HEK293 (cell line): ENCODE measurements at regions not wholly inside any gene's neighbourhood (a gene's known extent, or its start where the extent isn't known, plus 50 kb on each side); places are given as distances from the start of the nearest gene placed in this dataset.

Experiments
- CTCF ChIA-PET: fragments of 350-600 bp; formaldehyde crosslinking; extraction: SDS; loops from one replicate; lab custom pipeline; 2021; ENCODE audit warnings: antibody characterized with exemption; lab: Yijun Ruan, JAX
- POLR2A ChIA-PET: fragments of 300-600 bp; formaldehyde crosslinking; extraction: SDS; loops from one replicate; lab custom pipeline; 2020; ENCODE audit warnings: antibody characterized with exemption, inconsistent platforms; lab: Yijun Ruan, JAX
- H3K27ac ChIP-seq: fragments of 200-500 bp; sonication (Bioruptor generic); 2 replicates; pipeline ENCODE4 v1.5.1; 2014; ENCODE audit warnings: low read depth, low read length, control low read depth, inconsistent platforms; ENCODE audit errors: extremely low read depth
- H3K36me3 ChIP-seq, 2 experiments: fragments of 200-500 bp in 1 of 2; sonication (Bioruptor generic) in 1 of 2; 1 replicate in 1 of 2; 2 replicates in 1 of 2; pipeline ENCODE4 v1.5.1; 2014 to 2017; ENCODE audit warnings: inconsistent platforms in 2 of 2, low read length in 2 of 2; ENCODE audit not compliant: control insufficient read depth in 2 of 2, insufficient read depth in 1 of 2
- H3K4me1 ChIP-seq: fragments of 200-500 bp; sonication (Bioruptor generic); 2 replicates; pipeline ENCODE4 v1.5.1; 2014; ENCODE audit warnings: mild to moderate bottlenecking, low read length, inconsistent platforms; ENCODE audit not compliant: control insufficient read depth, insufficient read depth
- H3K4me3 ChIP-seq: 2 replicates; pipeline ENCODE4 v1.5.1; 2011; ENCODE audit warnings: low read depth, mild to moderate bottlenecking, control low read depth, low read length, moderate library complexity
- H3K9me3 ChIP-seq: fragments of 200-500 bp; sonication (Bioruptor generic); 2 replicates; pipeline ENCODE4 v1.5.1; 2014; ENCODE audit warnings: low read depth, low read length, inconsistent platforms; ENCODE audit not compliant: control insufficient read depth, insufficient read depth
- CTCF ChIP-seq: fragments of 450-650 bp; formaldehyde crosslinking; IDR thresholded peaks from 2 replicates; pipeline ENCODE4 v1.5.1; 2016; ENCODE audit warnings: missing biosample characterization, missing genetic modification characterization
- MZF1 ChIP-seq: fragments of 450-650 bp; formaldehyde crosslinking; IDR thresholded peaks from 2 replicates; pipeline ENCODE4 v1.5.1; 2017; ENCODE audit warnings: missing biosample characterization, missing genetic modification characterization, borderline replicate concordance
- PRDM6 ChIP-seq: fragments of 450-650 bp; formaldehyde crosslinking; IDR thresholded peaks from 2 replicates; pipeline ENCODE4 v1.5.1; 2017; ENCODE audit warnings: missing biosample characterization, missing genetic modification characterization
- SETDB1 ChIP-seq: IDR thresholded peaks from one replicate; pipeline ENCODE4 v1.6.1; 2017; ENCODE audit warnings: mild to moderate bottlenecking, low read length, moderate library complexity, mixed read lengths; ENCODE audit not compliant: insufficient read length
- SP7 ChIP-seq: fragments of 450-650 bp; formaldehyde crosslinking; IDR thresholded peaks from 2 replicates; pipeline ENCODE4 v1.5.1; 2016; ENCODE audit warnings: missing biosample characterization, missing genetic modification characterization
- TCF7L2 ChIP-seq: IDR thresholded peaks from 2 replicates; pipeline ENCODE4 v1.6.1; 2011; ENCODE audit warnings: low read depth, mild to moderate bottlenecking, inconsistent platforms, low read length, moderate library complexity, borderline replicate concordance
- ZNF23 ChIP-seq: fragments of 450-650 bp; formaldehyde crosslinking; IDR thresholded peaks from 2 replicates; pipeline ENCODE4 v1.5.1; 2016; ENCODE audit warnings: missing biosample characterization, missing genetic modification characterization, borderline replicate concordance
- ZNF302 ChIP-seq: fragments of 450-650 bp; formaldehyde crosslinking; IDR thresholded peaks from 2 replicates; pipeline ENCODE4 v1.5.1; 2016; ENCODE audit warnings: missing biosample characterization, missing genetic modification characterization, low read depth
- ZNF398 ChIP-seq: fragments of 450-650 bp; formaldehyde crosslinking; IDR thresholded peaks from 2 replicates; pipeline ENCODE4 v1.5.1; 2017; ENCODE audit warnings: missing biosample characterization, missing genetic modification characterization
- ZNF449 ChIP-seq: fragments of 450-650 bp; formaldehyde crosslinking; IDR thresholded peaks from 2 replicates; pipeline ENCODE4 v1.5.1; 2017; ENCODE audit warnings: missing biosample characterization, mild to moderate bottlenecking, missing genetic modification characterization, moderate library complexity
- ZNF518A ChIP-seq: fragments of 450-650 bp; formaldehyde crosslinking; conservative IDR thresholded peaks from 2 replicates; pipeline ENCODE4 v1.5.1; 2016; ENCODE audit warnings: low read depth, missing biosample characterization, missing genetic modification characterization
- ZNF610 ChIP-seq: fragments of 450-650 bp; formaldehyde crosslinking; IDR thresholded peaks from 2 replicates; pipeline ENCODE4 v1.5.1; 2016; ENCODE audit warnings: missing biosample characterization, missing genetic modification characterization, borderline replicate concordance

- TF ChIP-seq ZNF449 (tag by site-specific recombination) = no peak
- no peak for TF ChIP-seq MZF1 (tag by site-specific recombination)
- TF ChIP-seq, all 188 proteins: peak for 0
Observed at GRCh38 chr1:93014168-93014567, 52.9 kb upstream of the DIPK1A start (continued).

- POLR2A ChIA-PET = interaction anchor here (0.6 kb wide), 1 partner anchor 378 kb away, joined by 3 read pairs; no protein-coding TSS in a partner anchor
- CTCF ChIA-PET = interaction anchor here (1.0 to 2.1 kb wide), 2 partner anchors 46 to 157 kb away, joined by 3 to 12 read pairs; no protein-coding TSS in a partner anchor
- no peak overlapping the region for H3K4me3 ChIP-seq
- H3K27ac ChIP-seq = no peak overlapping the region
- H3K4me1 ChIP-seq = no peaks in the 10 kb centered on the region
- TF ChIP-seq TCF7L2 (no peak), PRDM6 (tag by site-specific recombination) (0 out of 2 replicates have a peak, but pooled peaks have one; percentile 9), SP7 (0 out of 2 replicates have a peak, but pooled peaks have one; percentile 41)
- H3K36me3 ChIP-seq = no peaks in the 10 kb centered on the region
- no peaks in the 10 kb centered on the region for H3K9me3 ChIP-seq
Observed at GRCh38 chr1:93015590-93015989, 54.3 kb upstream of the DIPK1A start.

GRCh38 chr1:93016171-93016570, 54.9 kb upstream of the DIPK1A start:
- POLR2A ChIA-PET = interaction anchor here (0.6 kb wide), 1 partner anchor 377 kb away, joined by 3 read pairs; no protein-coding TSS in a partner anchor
- H3K4me1 ChIP-seq = no peaks in the 10 kb centered on the region
- no peak overlapping the region for H3K4me3 ChIP-seq
- no peak overlapping the region for H3K27ac ChIP-seq
- CTCF ChIA-PET = interaction anchor here (0.6 to 2.1 kb wide), 4 partner anchors 15 to 157 kb away, joined by 3 to 12 read pairs (median 4); no protein-coding TSS in a partner anchor
- no peak for TF ChIP-seq ZNF23 (tag by site-specific recombination)
- no peak for TF ChIP-seq SETDB1
- TF ChIP-seq ZNF398 (tag by site-specific recombination) = no peak
- TF ChIP-seq ZNF302 (tag by site-specific recombination) = no peak
- H3K9me3 ChIP-seq = no peaks in the 10 kb centered on the region
- H3K36me3 ChIP-seq = no peaks in the 10 kb centered on the region

- no peaks in the 10 kb centered on the region for H3K36me3 ChIP-seq
- no peak overlapping the region for H3K27ac ChIP-seq
- ChIA-PET POLR2A (no interaction called here), CTCF (interaction anchor here (0.6 to 5.1 kb wide), 15 partner anchors 8 to 545 kb away, joined by 3 to 48 read pairs (median 3); no protein-coding TSS in a partner anchor)
- H3K4me1 ChIP-seq = no peaks in the 10 kb centered on the region
- H3K4me3 ChIP-seq = no peak overlapping the region
- no peaks in the 10 kb centered on the region for H3K9me3 ChIP-seq
- TF ChIP-seq ZNF610 (tag by site-specific recombination) = no peak
- TF ChIP-seq ZNF518A = no peak
- TF ChIP-seq CTCF (tag by site-specific recombination) = peak; percentile 11; the same call in 1 of the 2 replicates
- TF ChIP-seq PRDM6 (tag by site-specific recombination) = peak; percentile 68
Observed at GRCh38 chr1:93021539-93022134, 57.4 kb upstream of the MTF2 start.
